ENCODE measurements at regions not wholly inside any gene's neighbourhood (a gene's known extent, or its start where the extent isn't known, plus 50 kb on each side); places are given as distances from the start of the nearest gene placed in this dataset.

DNA sequence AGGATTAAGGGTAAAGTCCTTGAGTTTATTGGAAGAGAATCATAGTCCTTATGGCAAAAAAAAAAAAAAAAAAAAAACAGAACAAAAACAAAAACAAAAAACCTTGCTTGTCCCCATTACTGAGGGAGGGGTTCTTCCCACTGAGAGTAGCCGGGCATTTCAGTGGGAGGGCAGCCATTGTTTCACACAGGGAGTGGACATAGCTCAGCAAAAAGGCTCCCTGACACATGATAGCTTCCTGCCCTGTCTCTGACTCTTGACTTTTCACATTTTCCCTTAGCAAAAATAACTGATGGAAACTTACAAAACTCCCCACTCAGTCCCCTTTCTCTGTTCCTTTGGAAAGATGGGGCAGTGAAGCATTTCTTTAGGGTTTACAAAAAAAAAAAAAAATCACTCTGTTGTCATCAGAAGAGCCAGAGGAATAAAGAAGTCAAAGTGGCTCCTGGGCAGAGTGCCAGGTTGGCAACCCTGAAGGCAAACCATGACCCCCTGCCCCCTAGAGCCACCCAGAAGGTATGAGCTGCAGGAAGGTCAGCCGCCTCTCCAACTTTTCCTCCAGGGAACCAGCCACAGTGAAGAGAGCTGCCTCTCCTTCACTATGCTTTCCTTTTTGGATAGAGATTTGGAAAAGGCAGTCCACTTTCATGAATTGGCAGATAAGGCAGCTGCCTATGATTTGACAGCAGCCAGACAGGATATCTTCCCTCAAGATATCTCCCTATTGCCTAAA is 170.6 kb downstream of the KDR start:
- DNase-seq (ENCODE audit: low read depth), result no peak
- H3K4me3 ChIP-seq (ENCODE audit: low read depth, low read length), result no peak overlapping the region
- TF ChIP-seq, protein P1, sequence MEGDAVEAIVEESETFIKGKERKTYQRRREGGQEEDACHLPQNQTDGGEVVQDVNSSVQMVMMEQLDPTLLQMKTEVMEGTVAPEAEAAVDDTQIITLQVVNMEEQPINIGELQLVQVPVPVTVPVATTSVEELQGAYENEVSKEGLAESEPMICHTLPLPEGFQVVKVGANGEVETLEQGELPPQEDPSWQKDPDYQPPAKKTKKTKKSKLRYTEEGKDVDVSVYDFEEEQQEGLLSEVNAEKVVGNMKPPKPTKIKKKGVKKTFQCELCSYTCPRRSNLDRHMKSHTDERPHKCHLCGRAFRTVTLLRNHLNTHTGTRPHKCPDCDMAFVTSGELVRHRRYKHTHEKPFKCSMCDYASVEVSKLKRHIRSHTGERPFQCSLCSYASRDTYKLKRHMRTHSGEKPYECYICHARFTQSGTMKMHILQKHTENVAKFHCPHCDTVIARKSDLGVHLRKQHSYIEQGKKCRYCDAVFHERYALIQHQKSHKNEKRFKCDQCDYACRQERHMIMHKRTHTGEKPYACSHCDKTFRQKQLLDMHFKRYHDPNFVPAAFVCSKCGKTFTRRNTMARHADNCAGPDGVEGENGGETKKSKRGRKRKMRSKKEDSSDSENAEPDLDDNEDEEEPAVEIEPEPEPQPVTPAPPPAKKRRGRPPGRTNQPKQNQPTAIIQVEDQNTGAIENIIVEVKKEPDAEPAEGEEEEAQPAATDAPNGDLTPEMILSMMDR (IDR thresholded peaks at IDR 0.05; ENCODE audit: control insufficient read depth, extremely low read depth, insufficient read depth), result no peak

DNA sequence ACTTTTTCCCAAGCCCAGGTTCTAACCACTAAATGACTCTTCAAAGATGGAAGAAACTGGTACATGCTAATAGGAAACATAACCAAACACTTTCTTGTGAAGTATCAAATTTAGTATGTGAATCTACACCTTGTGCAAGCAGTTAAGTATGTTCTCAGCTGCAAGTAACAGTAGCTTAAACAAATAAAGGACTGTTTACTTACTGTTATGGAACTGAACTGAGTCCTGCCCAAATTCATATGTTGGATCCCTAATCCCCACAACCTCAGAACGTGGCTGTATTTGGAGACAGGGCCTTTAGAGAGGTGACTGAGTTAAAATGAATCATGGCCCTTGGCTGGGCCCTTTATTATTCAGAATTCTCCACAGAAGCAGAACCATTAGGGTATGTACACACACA is 178.7 kb downstream of the KDR start:
- TF ChIP-seq, protein P1 (IDR thresholded peaks at IDR 0.05; ENCODE audit: control insufficient read depth, extremely low read depth, insufficient read depth), result no peak
- no peak for DNase-seq (ENCODE audit: low read depth)
- H3K4me3 ChIP-seq (ENCODE audit: low read depth, low read length), result no peak overlapping the region

DNA sequence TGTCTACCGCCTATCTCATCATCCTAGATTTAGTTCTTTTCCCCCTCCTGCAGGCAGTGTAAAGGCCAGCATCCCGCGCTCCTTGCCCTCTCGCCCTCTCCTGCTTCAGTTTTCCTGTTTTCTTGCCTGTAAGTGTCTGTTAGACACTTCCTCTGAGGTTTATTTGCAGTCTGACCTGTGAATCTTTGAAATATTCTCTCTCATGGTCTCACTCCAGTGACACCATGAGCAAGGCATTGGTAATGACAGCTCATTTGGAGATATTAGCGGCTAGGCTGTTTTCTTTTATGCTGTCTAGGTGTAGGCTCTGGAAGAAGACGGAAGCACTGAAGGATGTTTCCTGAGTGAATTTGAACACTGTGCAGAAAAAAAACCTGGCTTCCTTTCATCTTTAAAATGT is 179.6 kb downstream of the KDR start:
- TF ChIP-seq, protein P1 (IDR thresholded peaks at IDR 0.05; ENCODE audit: control insufficient read depth, extremely low read depth, insufficient read depth), result peak; percentile 15; the same call in 1 of the 2 replicates
- no peak overlapping the region for H3K4me3 ChIP-seq (ENCODE audit: low read depth, low read length)
- DNase-seq (ENCODE audit: low read depth), result no peak

DNA sequence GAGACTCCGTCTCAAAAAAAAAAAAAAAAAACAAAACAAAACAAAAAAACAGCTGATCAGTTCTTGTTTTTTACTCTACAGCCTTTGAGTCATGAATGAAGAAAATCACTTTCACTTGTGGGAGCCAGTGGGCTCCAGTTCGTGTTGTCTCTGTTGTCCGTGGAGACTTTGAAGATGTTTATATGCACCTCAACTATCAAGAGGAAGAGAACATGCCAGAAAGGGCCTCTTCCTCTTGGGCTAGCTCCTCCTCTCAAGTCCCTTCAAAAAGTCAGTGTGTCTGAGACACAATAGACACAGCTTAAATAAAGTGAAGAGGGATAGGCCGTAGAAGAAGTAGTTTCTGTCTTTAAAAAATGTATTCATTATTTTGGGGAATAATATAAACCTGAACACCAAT is 182.7 kb downstream of the KDR start:
- no peak for DNase-seq (ENCODE audit: low read depth)
- TF ChIP-seq, protein P1 (IDR thresholded peaks at IDR 0.05; ENCODE audit: control insufficient read depth, extremely low read depth, insufficient read depth), result no peak
- H3K4me3 ChIP-seq (ENCODE audit: low read depth, low read length), result no peak overlapping the region

DNA sequence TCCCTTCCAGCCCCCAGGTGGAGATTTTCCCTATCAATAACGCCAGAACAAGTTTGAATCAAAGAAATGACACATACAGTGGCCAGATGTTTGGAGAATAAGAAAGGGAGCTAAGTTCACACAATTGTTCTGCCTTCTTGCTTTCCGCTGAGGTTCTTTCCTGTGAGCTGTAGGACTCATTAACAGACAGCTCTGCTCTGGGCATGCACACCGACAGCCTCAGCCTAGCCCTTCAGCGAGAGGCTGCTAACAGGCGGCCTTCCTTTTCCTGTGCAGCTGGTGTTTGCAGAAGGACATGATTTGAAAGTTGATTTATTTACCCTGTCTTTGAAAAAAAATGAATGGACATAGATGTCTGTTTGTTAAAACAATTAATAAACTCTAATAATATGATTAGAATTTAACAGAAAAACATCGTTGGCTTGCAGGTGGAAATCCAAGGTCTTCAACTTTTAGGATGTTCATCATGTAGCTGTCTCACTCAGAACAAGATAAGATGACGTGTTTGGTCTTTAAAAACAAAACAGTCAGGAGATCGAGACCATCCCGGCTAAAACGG is 183.3 kb downstream of the KDR start:
- no peak for DNase-seq (ENCODE audit: low read depth)
- TF ChIP-seq, protein P1 (IDR thresholded peaks at IDR 0.05; ENCODE audit: control insufficient read depth, extremely low read depth, insufficient read depth), result no peak
- H3K4me3 ChIP-seq (ENCODE audit: low read depth, low read length), result no peak overlapping the region

DNA sequence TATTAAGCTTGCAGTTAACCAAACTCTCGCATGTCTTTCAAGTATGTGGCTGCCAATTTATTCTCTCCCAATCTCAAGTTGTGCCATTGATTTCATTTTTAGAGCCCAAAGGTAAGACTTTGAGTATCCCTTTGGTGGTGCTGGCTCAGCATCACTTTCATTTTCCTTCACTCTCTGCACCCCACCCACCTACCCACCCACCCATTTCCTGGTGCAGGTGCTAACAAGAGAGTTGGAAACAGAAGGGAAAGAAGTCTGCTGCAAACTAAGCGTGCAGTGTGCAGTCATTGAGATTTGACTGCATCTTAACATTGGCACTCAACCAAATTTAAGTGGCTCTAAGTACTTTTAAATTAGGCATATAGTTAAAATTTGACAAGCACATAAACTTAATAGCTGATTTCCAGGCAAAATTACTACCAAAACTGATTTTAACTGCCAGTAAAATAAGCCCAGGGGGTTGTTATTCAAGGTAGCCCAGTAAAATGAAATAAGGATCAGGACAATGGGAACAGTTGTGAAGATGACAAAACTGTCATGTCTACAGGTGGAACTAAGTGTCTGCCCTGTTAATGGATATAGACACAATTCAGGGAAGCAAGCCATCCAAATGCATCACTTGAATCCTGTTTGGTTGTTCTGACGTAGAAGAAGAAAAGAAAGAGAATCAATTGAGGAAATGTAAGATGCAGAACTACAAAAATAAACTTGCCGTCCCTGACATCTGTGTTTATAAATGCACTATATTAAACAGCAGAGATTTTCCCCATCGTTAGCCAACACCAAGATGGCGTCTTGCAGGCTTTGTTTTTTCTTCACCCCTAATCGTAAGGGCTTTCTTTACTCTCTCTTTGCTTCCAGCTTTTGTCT is 184.2 kb downstream of the KDR start:
- TF ChIP-seq, protein P1 (IDR thresholded peaks at IDR 0.05; ENCODE audit: control insufficient read depth, extremely low read depth, insufficient read depth), result no peak
- H3K4me3 ChIP-seq (ENCODE audit: low read depth, low read length), result no peak overlapping the region
- DNase-seq (ENCODE audit: low read depth), result no peak

All from LNCaP clone FGC (cell line).